Osteocyte (in vitro differentiated cells): ENCODE measurements at regions not wholly inside any gene's neighbourhood (a gene's known extent, or its start where the extent isn't known, plus 50 kb on each side); places are given as distances from the start of the nearest gene placed in this dataset.

Experiments used
- DNase-seq: peaks from one replicate; pipeline ENCODE4 v3.0.0; 2021; ENCODE audit warnings: mixed read lengths; ENCODE audit not compliant: unreplicated experiment; ENCODE audit errors: extremely low spot score
- H3K27ac Mint-ChIP-seq: one replicate; pipeline ENCODE4 v1.8.0; 2021; ENCODE audit warnings: mild to moderate bottlenecking, mixed read lengths; ENCODE audit not compliant: unreplicated experiment
- H3K27me3 Mint-ChIP-seq: one replicate; pipeline ENCODE4 v1.8.0; 2021; ENCODE audit warnings: mixed read lengths; ENCODE audit not compliant: unreplicated experiment
- H3K36me3 Mint-ChIP-seq: one replicate; pipeline ENCODE4 v1.8.0; 2021; ENCODE audit warnings: mixed read lengths; ENCODE audit not compliant: unreplicated experiment
- H3K4me1 Mint-ChIP-seq: one replicate; pipeline ENCODE4 v1.8.0; 2021; ENCODE audit warnings: mixed read lengths; ENCODE audit not compliant: unreplicated experiment
- H3K4me3 Mint-ChIP-seq: one replicate; pipeline ENCODE4 v1.8.0; 2021; ENCODE audit warnings: mild to moderate bottlenecking, moderate library complexity, mixed read lengths; ENCODE audit not compliant: unreplicated experiment
- H3K9me3 Mint-ChIP-seq: one replicate; pipeline ENCODE4 v1.8.0; 2021; ENCODE audit warnings: mixed read lengths; ENCODE audit not compliant: unreplicated experiment
- TF ChIP-seq, protein P1 (sequence below): fragments of 200-600 bp; sonication (generic); IDR thresholded peaks from 2 replicates; pipeline ENCODE4 v1.5.0; 2021; ENCODE audit warnings: antibody characterized with exemption, mild to moderate bottlenecking, moderate library complexity

DNA sequence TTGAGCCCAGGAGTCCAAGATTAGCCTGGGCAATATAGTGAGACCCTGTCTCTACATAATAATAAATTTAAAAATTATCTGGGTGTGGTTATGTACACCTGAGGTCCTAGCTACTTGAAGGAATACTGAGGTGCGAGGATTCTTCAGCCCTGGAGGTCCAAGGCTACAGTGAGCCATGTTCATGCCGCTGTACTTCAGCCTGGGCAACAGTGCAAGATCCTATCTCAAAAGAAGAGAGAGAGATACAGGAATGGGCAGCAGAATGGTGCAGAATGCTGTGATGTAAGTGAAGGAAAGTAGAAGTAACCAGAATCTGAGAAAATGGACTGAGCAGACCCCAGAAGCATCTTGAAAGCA, 62.7 kb upstream of the EXOC4 start:
- Mint-ChIP-seq H3K36me3 (no peaks in the 10 kb centered on the region), H3K27ac (no peak overlapping the region), H3K4me1 (no peaks in the 10 kb centered on the region), H3K9me3 (no peaks in the 10 kb centered on the region), H3K27me3 (peaks cover 33% of the 10 kb centered on the region), H3K4me3 (no peak overlapping the region)
- TF ChIP-seq, protein P1, sequence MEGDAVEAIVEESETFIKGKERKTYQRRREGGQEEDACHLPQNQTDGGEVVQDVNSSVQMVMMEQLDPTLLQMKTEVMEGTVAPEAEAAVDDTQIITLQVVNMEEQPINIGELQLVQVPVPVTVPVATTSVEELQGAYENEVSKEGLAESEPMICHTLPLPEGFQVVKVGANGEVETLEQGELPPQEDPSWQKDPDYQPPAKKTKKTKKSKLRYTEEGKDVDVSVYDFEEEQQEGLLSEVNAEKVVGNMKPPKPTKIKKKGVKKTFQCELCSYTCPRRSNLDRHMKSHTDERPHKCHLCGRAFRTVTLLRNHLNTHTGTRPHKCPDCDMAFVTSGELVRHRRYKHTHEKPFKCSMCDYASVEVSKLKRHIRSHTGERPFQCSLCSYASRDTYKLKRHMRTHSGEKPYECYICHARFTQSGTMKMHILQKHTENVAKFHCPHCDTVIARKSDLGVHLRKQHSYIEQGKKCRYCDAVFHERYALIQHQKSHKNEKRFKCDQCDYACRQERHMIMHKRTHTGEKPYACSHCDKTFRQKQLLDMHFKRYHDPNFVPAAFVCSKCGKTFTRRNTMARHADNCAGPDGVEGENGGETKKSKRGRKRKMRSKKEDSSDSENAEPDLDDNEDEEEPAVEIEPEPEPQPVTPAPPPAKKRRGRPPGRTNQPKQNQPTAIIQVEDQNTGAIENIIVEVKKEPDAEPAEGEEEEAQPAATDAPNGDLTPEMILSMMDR: no peak
- DNase-seq: no peak

GRCh38 chr7:133190650-133191049, 62.2 kb upstream of the EXOC4 start:
- DNase-seq: no peak
- Mint-ChIP-seq H3K27ac (no peak overlapping the region), H3K27me3 (peaks cover 32% of the 10 kb centered on the region), H3K4me3 (no peak overlapping the region), H3K9me3 (no peaks in the 10 kb centered on the region), H3K36me3 (no peaks in the 10 kb centered on the region), H3K4me1 (no peaks in the 10 kb centered on the region)
- TF ChIP-seq, protein P1: no peak

- peaks cover 33% of the 10 kb centered on the region for H3K27me3 Mint-ChIP-seq
- no peak overlapping the region for H3K4me3 Mint-ChIP-seq
- DNase-seq: no peak
- TF ChIP-seq, protein P1: no peak
- no peaks in the 10 kb centered on the region for H3K36me3 Mint-ChIP-seq
- H3K4me1 Mint-ChIP-seq: no peaks in the 10 kb centered on the region
- no peaks in the 10 kb centered on the region for H3K9me3 Mint-ChIP-seq
- no peak overlapping the region for H3K27ac Mint-ChIP-seq
Observed at GRCh38 chr7:133191787-133192186, 61.1 kb upstream of the EXOC4 start.

DNA sequence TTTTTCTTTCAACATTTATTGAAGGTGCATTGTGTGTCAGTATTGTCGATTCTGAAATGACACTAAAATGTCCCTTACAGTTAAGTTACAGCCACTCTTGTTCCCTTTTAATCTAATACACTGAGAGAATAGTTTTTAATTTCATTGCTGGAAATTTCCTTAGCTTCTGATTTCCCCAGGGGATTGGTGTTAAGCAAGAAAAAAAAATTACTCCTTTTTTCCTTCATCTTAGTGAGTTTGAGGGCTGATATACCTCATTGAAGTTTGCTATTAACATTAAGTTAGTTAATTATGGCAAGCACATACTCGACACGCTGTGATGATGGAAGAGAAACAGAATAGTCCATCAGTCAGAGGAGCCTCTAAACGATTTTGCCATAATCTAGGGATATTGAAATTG, 57.0 kb upstream of the EXOC4 start:
- no peak for DNase-seq
- no peaks in the 10 kb centered on the region for H3K9me3 Mint-ChIP-seq
- peaks cover 41% of the 10 kb centered on the region for H3K27me3 Mint-ChIP-seq
- TF ChIP-seq, protein P1: no peak
- H3K4me3 Mint-ChIP-seq: no peak overlapping the region
- H3K27ac Mint-ChIP-seq: no peak overlapping the region
- H3K4me1 Mint-ChIP-seq: no peaks in the 10 kb centered on the region
- no peaks in the 10 kb centered on the region for H3K36me3 Mint-ChIP-seq

DNA sequence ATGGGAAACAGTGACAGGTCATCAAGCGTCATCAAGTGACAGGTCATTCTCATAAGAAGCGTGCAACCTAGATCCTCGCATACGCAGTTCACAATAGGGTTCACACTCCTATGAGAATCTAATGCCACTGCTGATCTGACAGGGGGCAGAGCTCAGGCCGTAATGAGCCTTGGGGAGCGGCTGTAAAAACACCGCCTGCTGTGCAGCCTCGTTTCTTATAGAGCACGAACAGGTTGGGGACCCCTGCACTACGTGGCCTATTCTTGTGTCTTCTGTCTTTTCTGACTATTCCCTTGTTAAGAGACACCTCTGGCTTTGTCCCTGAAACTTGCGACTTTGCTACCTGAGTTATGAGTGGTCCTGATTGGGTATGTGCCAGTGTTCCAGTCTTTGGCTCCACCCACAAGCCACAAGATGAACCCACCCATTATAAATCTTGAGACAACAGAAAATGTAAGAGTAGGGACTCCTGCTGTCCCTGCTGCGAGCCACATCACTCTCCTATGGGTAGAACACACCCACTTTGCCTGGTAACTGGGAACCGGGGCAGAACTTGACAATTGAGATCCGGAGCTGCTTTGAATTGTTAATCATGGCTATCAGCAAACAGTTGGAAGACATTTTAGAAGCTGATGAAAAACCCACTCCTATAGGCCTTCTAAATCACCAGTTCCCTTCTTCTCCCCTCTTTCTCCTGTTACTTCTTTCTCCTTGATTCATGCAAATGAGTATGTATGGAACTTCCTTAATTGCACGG, 55.8 kb upstream of the EXOC4 start:
- peaks cover 32% of the 10 kb centered on the region for H3K27me3 Mint-ChIP-seq
- H3K27ac Mint-ChIP-seq: no peak overlapping the region
- H3K4me3 Mint-ChIP-seq: no peak overlapping the region

More for the DNA sequence above, 55.8 kb upstream of the EXOC4 start:
- H3K9me3 Mint-ChIP-seq: no peaks in the 10 kb centered on the region
- DNase-seq: no peak
- H3K36me3 Mint-ChIP-seq: no peaks in the 10 kb centered on the region
- H3K4me1 Mint-ChIP-seq: no peaks in the 10 kb centered on the region
- TF ChIP-seq, protein P1: no peak
